BJ (cell line): ENCODE measurements at regions not wholly inside any gene's neighbourhood (a gene's known extent, or its start where the extent isn't known, plus 50 kb on each side); places are given as distances from the start of the nearest gene placed in this dataset.

Experiments used
- CTCF ChIA-PET: fragments of 350-600 bp; formaldehyde crosslinking; extraction: SDS; loops from one replicate; lab custom pipeline; 2021; ENCODE audit warnings: antibody characterized with exemption, inconsistent platforms; lab: Yijun Ruan, JAX
- POLR2A ChIA-PET: fragments of 300-600 bp; sonication (Branson Sonifier 250); formaldehyde crosslinking; extraction: SDS; loops from one replicate; lab custom pipeline; 2021; ENCODE audit warnings: antibody characterized with exemption; lab: Charles Lee
- DNase-seq: peaks from one replicate; pipeline ENCODE4 v3.0.0-alpha.2; 2011; ENCODE audit warnings: low read depth
- H3K27me3 ChIP-seq: 2 replicates; pipeline ENCODE4 v1.6.0; 2011; ENCODE audit warnings: low read length; ENCODE audit not compliant: control insufficient read depth, insufficient read depth
- H3K36me3 ChIP-seq: 2 replicates; pipeline ENCODE4 v1.5.1; 2011; ENCODE audit warnings: low read length; ENCODE audit not compliant: control insufficient read depth, insufficient read depth
- H3K4me3 ChIP-seq: 2 replicates; pipeline ENCODE4 v1.5.1; 2011; ENCODE audit warnings: low read depth, mild to moderate bottlenecking, control low read depth, low read length
- CTCF ChIP-seq: IDR thresholded peaks from 2 replicates; pipeline ENCODE4 v1.5.1; 2011; ENCODE audit warnings: low read depth, mild to moderate bottlenecking, control low read depth, inconsistent platforms, low read length, moderate library complexity; ENCODE audit not compliant: insufficient read depth

DNA sequence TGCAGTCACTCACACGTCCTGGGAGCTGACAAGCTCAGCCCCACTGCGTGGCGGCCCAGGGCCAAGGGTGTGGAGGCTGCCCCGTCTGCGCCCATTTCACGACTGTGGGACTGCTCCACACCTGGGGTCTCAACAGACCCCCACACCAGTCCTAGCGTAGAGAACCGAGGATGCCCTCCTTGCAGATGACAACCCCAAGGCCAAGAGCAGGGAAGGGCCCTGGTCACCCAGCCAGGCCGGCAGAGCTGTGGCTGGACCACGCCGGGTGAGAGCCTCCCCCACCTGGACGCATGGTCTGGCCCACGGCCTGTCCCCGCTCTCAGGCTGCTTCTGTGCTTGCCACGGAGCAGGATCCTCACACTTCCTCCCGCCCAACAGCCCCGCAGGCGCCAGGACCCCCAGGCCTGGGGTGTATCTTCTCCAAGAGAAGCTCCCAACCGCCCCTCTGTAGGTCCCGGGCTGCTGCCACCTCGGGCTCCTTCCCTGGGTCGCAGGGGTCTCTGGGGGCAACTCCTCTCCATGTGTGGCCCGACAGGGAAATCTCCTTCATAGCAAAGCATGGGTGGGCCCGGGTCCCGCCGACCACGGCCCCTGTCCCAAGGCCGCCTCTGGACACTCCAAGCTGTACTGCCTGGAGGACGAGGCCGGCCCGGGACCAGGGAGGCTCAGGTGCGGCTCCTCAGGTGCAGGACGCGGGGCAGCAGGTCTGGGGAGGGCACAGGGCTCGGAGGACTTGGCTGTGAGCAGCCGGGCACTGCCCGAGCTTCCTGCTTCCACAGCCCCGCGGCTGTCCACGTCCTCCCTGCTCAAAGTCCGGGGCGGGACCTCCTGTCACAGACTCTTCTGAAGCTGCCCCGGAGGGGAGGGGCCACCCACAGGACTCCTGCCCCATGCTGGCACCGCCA is 88.8 kb downstream of the FOXL3 start:
- DNase-seq = no peak
- CTCF ChIA-PET = no interaction called here
- H3K27me3 ChIP-seq = peaks cover 4% of the 10 kb centered on the region
- no peaks in the 10 kb centered on the region for H3K36me3 ChIP-seq
- peak overlapping the region; percentile 16; the same call in 1 of the 2 replicates for H3K4me3 ChIP-seq
- POLR2A ChIA-PET = no interaction called here
- no peak for TF ChIP-seq CTCF

DNA sequence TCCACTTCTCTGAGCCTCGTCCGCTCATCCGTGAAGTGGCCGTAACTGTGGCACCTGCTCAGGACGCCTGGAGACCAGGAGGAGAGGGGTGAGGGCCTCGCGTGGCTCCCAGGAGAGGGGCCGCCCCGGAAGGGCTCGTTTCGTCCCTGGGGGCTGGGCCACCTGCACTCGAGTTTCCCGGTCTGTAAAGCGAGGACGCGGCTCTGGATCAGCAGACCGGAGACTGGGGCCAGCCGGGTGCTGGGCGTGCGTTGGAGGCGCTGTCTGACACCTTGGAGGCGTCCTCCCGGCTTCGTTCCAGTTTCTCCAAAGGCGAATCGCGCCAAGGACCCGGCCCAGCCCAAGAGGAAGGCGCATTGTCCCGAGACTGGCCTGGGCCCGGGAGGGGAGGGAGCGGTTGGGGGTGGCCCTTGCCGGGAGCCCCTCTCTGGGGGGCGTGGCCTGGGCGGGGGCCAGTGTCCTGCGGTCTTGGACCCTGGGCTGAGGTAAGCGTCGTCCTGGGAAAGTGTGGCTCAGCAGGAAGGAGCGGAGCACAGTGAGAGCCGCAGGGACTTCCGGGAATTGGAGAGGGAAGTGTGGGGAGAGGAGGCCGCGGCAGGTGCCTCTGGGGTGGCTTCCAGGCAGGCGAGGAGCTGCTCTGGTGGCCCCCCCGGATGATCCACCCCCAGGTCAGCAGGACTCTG is 89.6 kb downstream of the FOXL3 start:
- CTCF ChIA-PET = no interaction called here

DNA sequence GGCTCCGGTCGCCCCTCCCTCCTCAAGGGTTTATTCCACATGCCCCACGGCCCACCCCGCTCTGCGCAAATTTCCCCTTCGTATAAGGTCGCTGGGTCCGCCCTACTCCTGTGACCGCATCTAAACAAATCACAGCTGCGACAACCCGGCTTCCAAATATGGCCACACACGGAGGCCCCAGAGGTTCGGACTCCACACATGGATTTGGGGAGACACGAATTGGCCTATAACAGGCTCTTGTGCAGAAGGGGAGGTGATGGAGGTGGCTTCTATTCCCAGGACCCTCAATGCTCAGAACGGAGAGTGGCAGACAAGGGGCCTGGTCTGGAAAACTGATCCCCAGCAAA is 90.1 kb downstream of the FOXL3 start:
- POLR2A ChIA-PET = no interaction called here
- Histone ChIP-seq H3K36me3 (no peaks in the 10 kb centered on the region), H3K27me3 (peaks cover 4% of the 10 kb centered on the region), H3K4me3 (no peak overlapping the region)
- DNase-seq = no peak
- TF ChIP-seq CTCF = no peak
- CTCF ChIA-PET = no interaction called here

More for the DNA sequence above, 89.6 kb downstream of the FOXL3 start:
- no peak for DNase-seq
- no peak for TF ChIP-seq CTCF
- Histone ChIP-seq H3K4me3 (peak overlapping the region; percentile 16), H3K36me3 (no peaks in the 10 kb centered on the region), H3K27me3 (peaks cover 4% of the 10 kb centered on the region)
- POLR2A ChIA-PET = no interaction called here

DNA sequence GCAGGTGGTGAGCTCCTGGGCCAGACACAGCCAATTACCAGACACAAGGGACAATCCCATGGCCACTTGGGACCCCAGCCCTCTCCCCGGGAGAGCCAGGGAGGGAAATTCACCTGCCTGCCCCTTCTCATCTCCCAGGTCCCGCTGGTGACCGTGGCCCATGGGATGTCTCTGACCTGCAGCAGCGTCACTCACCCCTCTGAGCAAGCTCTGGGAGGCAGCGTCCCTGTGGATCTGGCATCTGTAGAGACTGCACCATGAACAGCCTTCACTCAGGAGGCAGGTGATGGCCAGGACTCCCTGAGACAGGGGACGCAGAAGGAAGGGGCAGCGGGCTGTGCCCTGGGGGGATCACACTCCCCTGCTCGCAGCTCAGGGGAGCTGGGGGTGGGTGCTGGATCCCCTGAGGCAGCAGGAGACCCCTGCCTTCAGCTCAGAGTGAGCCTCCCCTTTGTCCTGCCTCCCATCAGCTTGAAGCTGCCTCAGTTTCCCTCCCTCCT is 90.8 kb downstream of the FOXL3 start:
- TF ChIP-seq CTCF = no peak
- no peak overlapping the region for H3K4me3 ChIP-seq
- POLR2A ChIA-PET = no interaction called here
- no peak for DNase-seq
- H3K36me3 ChIP-seq = no peaks in the 10 kb centered on the region
- CTCF ChIA-PET = no interaction called here
- peaks cover 4% of the 10 kb centered on the region for H3K27me3 ChIP-seq
